ENCODE measurements at regions not wholly inside any gene's neighbourhood (a gene's known extent, or its start where the extent isn't known, plus 50 kb on each side); places are given as distances from the start of the nearest gene placed in this dataset.

GRCh38 chr5:89034588-89034987 is 151.6 kb upstream of the MEF2C start:
- ATAC-seq (ENCODE audit: poor library complexity) (no peak), DNase-seq (no peak)
- intact Hi-C loops (cut with DNase I) = no loop called here

- intact Hi-C loops (cut with DNase I) = no loop called here
- ATAC-seq (ENCODE audit: poor library complexity) (no peak), DNase-seq (no peak)
These were observed 147.8 kb upstream of the MEF2C start for GRCh38 chr5:89030798-89031197.

- ATAC-seq (ENCODE audit: poor library complexity) (no peak), DNase-seq (no peak)
- intact Hi-C loops (cut with DNase I) = no loop called here
These were observed 145.8 kb upstream of the MEF2C start for GRCh38 chr5:89028595-89029285.

GRCh38 chr5:89024045-89024444 is 141.1 kb upstream of the MEF2C start:
- intact Hi-C loops (cut with DNase I) = no loop called here
- no peak for ATAC-seq (ENCODE audit: poor library complexity)
- no peak for DNase-seq

GRCh38 chr5:89020926-89021610 is 138.1 kb upstream of the MEF2C start:
- intact Hi-C loops (cut with DNase I) = no loop called here
- no peak for ATAC-seq (ENCODE audit: poor library complexity)
- no peak for DNase-seq

GRCh38 chr5:89016741-89017303 is 133.8 kb upstream of the MEF2C start:
- intact Hi-C loops (cut with DNase I) = no loop called here
- ATAC-seq (ENCODE audit: poor library complexity) (no peak), DNase-seq (no peak)

GRCh38 chr5:89015409-89015808 is 132.4 kb upstream of the MEF2C start:
- intact Hi-C loops (cut with DNase I) = no loop called here
- DNase-seq (no peak), ATAC-seq (ENCODE audit: poor library complexity) (no peak)

- intact Hi-C loops (cut with DNase I) = no loop called here
- no peak for ATAC-seq (ENCODE audit: poor library complexity)
These were observed 129.1 kb upstream of the MEF2C start for GRCh38 chr5:89011778-89012711.

GRCh38 chr5:89010512-89010911 is 127.5 kb upstream of the MEF2C start:
- DNase-seq (no peak), ATAC-seq (ENCODE audit: poor library complexity) (no peak)
- intact Hi-C loops (cut with DNase I) = no loop called here

More at GRCh38 chr5:89011778-89012711, 129.1 kb upstream of the MEF2C start:
- DNase-seq = no peak

- intact Hi-C loops (cut with DNase I) = no loop called here
- no peak for DNase-seq
- ATAC-seq (ENCODE audit: poor library complexity) = no peak
These were observed 125.3 kb upstream of the MEF2C start for GRCh38 chr5:89008291-89008690.

GRCh38 chr5:89005990-89006389 is 123.0 kb upstream of the MEF2C start:
- DNase-seq (no peak), ATAC-seq (ENCODE audit: poor library complexity) (no peak)
- intact Hi-C loops (cut with DNase I) = no loop called here

GRCh38 chr5:89004379-89004778 is 121.4 kb upstream of the MEF2C start:
- intact Hi-C loops (cut with DNase I) = no loop called here

GRCh38 chr5:89003563-89004036 is 120.6 kb upstream of the MEF2C start:
- no peak for DNase-seq
- ATAC-seq (ENCODE audit: poor library complexity) = no peak
- intact Hi-C loops (cut with DNase I) = no loop called here

More at GRCh38 chr5:89004379-89004778, 121.4 kb upstream of the MEF2C start:
- DNase-seq (no peak), ATAC-seq (ENCODE audit: poor library complexity) (no peak)

- DNase-seq (no peak), ATAC-seq (ENCODE audit: poor library complexity) (no peak)
- intact Hi-C loops (cut with DNase I) = no loop called here
These were observed 116.9 kb upstream of the MEF2C start for GRCh38 chr5:88999853-89000252.

GRCh38 chr5:88997937-88998336 is 115.0 kb upstream of the MEF2C start:
- DNase-seq (no peak), ATAC-seq (ENCODE audit: poor library complexity) (no peak)
- intact Hi-C loops (cut with DNase I) = no loop called here

- no peak for ATAC-seq (ENCODE audit: poor library complexity)
- intact Hi-C loops (cut with DNase I) = no loop called here
- no peak for DNase-seq
These were observed 101.1 kb upstream of the MEF2C start for GRCh38 chr5:88984040-88984439.

GRCh38 chr5:88979726-88980125 is 96.7 kb upstream of the MEF2C start:
- ATAC-seq (ENCODE audit: poor library complexity) (no peak), DNase-seq (no peak)
- intact Hi-C loops (cut with DNase I) = no loop called here

- ATAC-seq (ENCODE audit: poor library complexity) (no peak), DNase-seq (no peak)
- intact Hi-C loops (cut with DNase I) = no loop called here
These were observed 96.3 kb upstream of the MEF2C start for GRCh38 chr5:88979244-88979643.

GRCh38 chr5:88976914-88977313 is 93.9 kb upstream of the MEF2C start:
- no peak for DNase-seq
- no peak for ATAC-seq (ENCODE audit: poor library complexity)
- intact Hi-C loops (cut with DNase I) = no loop called here
